ENCODE measurements at regions not wholly inside any gene's neighbourhood (a gene's known extent, or its start where the extent isn't known, plus 50 kb on each side); places are given as distances from the start of the nearest gene placed in this dataset.

DNA sequence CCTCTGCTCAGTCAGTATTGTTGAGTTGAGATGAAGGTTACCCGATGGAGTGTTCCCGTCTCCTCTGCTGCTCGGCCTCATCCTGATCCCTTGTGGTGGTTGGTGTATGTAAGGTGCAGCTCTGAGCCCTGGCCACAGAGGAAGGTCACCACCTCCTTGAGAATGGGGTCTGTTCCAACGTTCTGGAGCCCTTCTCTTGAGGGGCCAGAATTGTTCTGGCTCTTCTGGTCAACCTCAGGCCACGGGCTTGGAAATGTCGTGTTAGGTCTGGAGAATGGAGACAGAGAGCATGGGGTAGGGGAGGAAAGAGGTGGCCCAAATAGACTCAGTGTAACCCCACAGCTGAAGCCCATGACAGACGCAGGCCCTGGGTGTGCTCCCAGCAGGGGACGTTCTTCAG, 62.3 kb upstream of the ETV3 start:
- Histone ChIP-seq H3K27ac (ENCODE audit: low read depth, low read length) (no peak overlapping the region), H3K36me3 (ENCODE audit: control insufficient read depth in 1 of 2, insufficient read depth in 2 of 2, low read length in 2 of 2) (no peaks in the 10 kb centered on the region), H2AFZ (ENCODE audit: low read depth, low read length, poor library complexity, severe bottlenecking) (no peak overlapping the region), H3K4me3 (replicated peaks in 1 of 2; ENCODE audit: low read depth in 1 of 2, low read length in 2 of 2) (no peak overlapping the region), H3K9me3 (ENCODE audit: control insufficient read depth in 1 of 2, insufficient read depth in 1 of 2, low read depth in 1 of 2, low read length in 2 of 2) (no peaks in the 10 kb centered on the region), H3K27me3 (ENCODE audit: insufficient read depth, low read length) (peaks cover 12% of the 10 kb centered on the region), H3K4me1 (ENCODE audit: control insufficient read depth in 1 of 2, insufficient read depth in 2 of 2, low read length in 2 of 2) (no peaks in the 10 kb centered on the region), H3K9me2 (ENCODE audit: insufficient read depth) (no peaks in the 10 kb centered on the region), H3K4me2 (ENCODE audit: low read length) (no peak overlapping the region), H3K9ac (ENCODE audit: low read length) (no peak overlapping the region), H3K79me2 (ENCODE audit: insufficient read depth, low read length) (no peaks in the 10 kb centered on the region), H4K20me1 (ENCODE audit: insufficient read depth) (no peaks in the 10 kb centered on the region)
- ChIA-PET POLR2A (no interaction called here), CTCF (no interaction called here), RAD21 (ENCODE audit: low non-redundant PET in 1 of 2, low total read pairs in 2 of 2, uncharacterized antibody in 2 of 2, unreplicated experiment in 2 of 2) (no interaction called here)
- no peak for TF ChIP-seq SP1 (IDR thresholded peaks at IDR 0.05; ENCODE audit: low read depth)
- TF ChIP-seq JUND (IDR thresholded peaks at IDR 0.05) = no peak
- no peak for TF ChIP-seq CBX3 (IDR thresholded peaks at IDR 0.05; ENCODE audit: low read depth)
- no TSS peak for BruUV-seq (replicated peaks)
- ATAC-seq = no peak
- no peak for DNase-seq (ENCODE audit: low read depth, low spot score)
- intact Hi-C loops (cut with micrococcal nuclease) = no loop called here

DNA sequence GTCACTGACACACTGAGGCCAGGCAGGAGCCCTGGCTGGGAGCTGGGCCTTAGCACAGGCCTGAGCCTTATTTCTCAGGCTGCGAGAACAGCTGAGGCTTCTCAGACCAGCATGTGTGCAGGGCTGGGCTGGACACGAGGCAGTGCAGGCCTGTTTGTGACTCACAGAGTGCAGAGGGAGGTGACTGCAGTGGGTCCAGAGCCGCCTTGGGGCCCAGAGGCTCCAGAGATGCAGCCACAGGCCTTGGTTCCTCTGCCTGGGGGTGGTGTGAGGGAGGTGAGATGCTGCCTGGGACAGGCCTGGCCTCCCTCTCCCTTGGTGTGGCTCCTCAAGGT, 61.2 kb upstream of the ETV3 start:
- Histone ChIP-seq H3K79me2 (ENCODE audit: insufficient read depth, low read length) (no peaks in the 10 kb centered on the region), H3K4me1 (ENCODE audit: control insufficient read depth in 1 of 2, insufficient read depth in 2 of 2, low read length in 2 of 2) (no peaks in the 10 kb centered on the region), H2AFZ (ENCODE audit: low read depth, low read length, poor library complexity, severe bottlenecking) (no peak overlapping the region), H3K36me3 (ENCODE audit: control insufficient read depth in 1 of 2, insufficient read depth in 2 of 2, low read length in 2 of 2) (no peaks in the 10 kb centered on the region), H3K27me3 (ENCODE audit: insufficient read depth, low read length) (peaks cover 12% of the 10 kb centered on the region), H3K4me3 (replicated peaks in 1 of 2; ENCODE audit: low read depth in 1 of 2, low read length in 2 of 2) (no peak overlapping the region), H3K4me2 (ENCODE audit: low read length) (no peak overlapping the region), H3K9me2 (ENCODE audit: insufficient read depth) (no peaks in the 10 kb centered on the region), H3K9me3 (ENCODE audit: control insufficient read depth in 1 of 2, insufficient read depth in 1 of 2, low read depth in 1 of 2, low read length in 2 of 2) (no peaks in the 10 kb centered on the region), H4K20me1 (ENCODE audit: insufficient read depth) (no peaks in the 10 kb centered on the region), H3K27ac (ENCODE audit: low read depth, low read length) (no peak overlapping the region), H3K9ac (ENCODE audit: low read length) (no peak overlapping the region)
- ATAC-seq = no peak
- CTCF ChIA-PET = no interaction called here
- BruUV-seq (replicated peaks) = no TSS peak
- RAD21 ChIA-PET (ENCODE audit: low non-redundant PET in 1 of 2, low total read pairs in 2 of 2, uncharacterized antibody in 2 of 2, unreplicated experiment in 2 of 2) = no interaction called here
- no peak for DNase-seq (ENCODE audit: low read depth, low spot score)
- TF ChIP-seq EZH2phosphoT487 (IDR thresholded peaks at IDR 0.05; ENCODE audit: borderline replicate concordance) (no peak), YY1 (IDR thresholded peaks at IDR 0.05; ENCODE audit: extremely low read depth, insufficient replicate concordance, low read depth, low read length) (no peak)
- POLR2A ChIA-PET = no interaction called here
- intact Hi-C loops (cut with micrococcal nuclease) = loop anchor here (10.0 kb wide), 1 partner anchor 925 kb away; a partner anchor contains a TSS
